HCT116 (cell line): ENCODE measurements at regions not wholly inside any gene's neighbourhood (a gene's known extent, or its start where the extent isn't known, plus 50 kb on each side); places are given as distances from the start of the nearest gene placed in this dataset.

Experiments used
- ATAC-seq: fragments of 200-7000 bp; cut with Tn5 transposase; 2 replicates; pipeline ENCODE4 v1.9.1; 2020; ENCODE audit warnings: mild to moderate bottlenecking, moderate library complexity
- BruUV-seq: library from RNA; stranded (reverse); fragments of 400-500 nt; replicated peaks from 2 replicates; lab custom pipeline; 2021; lab: Mats Ljungman, UMichigan
- CTCF ChIA-PET: fragments of 300-600 bp; sonication (Branson Sonifier 250); formaldehyde crosslinking; loops from one replicate; lab custom pipeline; 2021; ENCODE audit warnings: antibody characterized with exemption; lab: Charles Lee
- POLR2A ChIA-PET: fragments of 300-600, 350-600 bp; sonication (Branson Sonifier 250); formaldehyde crosslinking; loops from one replicate; lab custom pipeline; 2021; ENCODE audit warnings: antibody characterized with exemption; lab: Charles Lee
- RAD21 ChIA-PET, 2 experiments: fragments of 300-600 bp; sonication (Branson Sonifier 250); formaldehyde crosslinking; loops; one replicate each; lab custom pipeline; 2023; ENCODE audit warnings: low total read pairs in 2 of 2; ENCODE audit not compliant: uncharacterized antibody in 2 of 2, unreplicated experiment in 2 of 2, low non-redundant PET in 1 of 2; lab: Charles Lee
- DNase-seq: peaks from one replicate; pipeline ENCODE4 v3.0.0-alpha.2; 2010; ENCODE audit warnings: low read depth, low spot score
- H2AFZ ChIP-seq: fragments of 200-600 bp; shearing (Covaris generic), sonication (generic); 2 replicates; pipeline ENCODE4 v1.6.1; 2017; ENCODE audit warnings: low read depth, mixed run types, mixed read lengths, antibody characterized with exemption, low read length; ENCODE audit not compliant: poor library complexity, severe bottlenecking
- H3K27ac ChIP-seq: 2 replicates; pipeline ENCODE4 v1.5.1; 2012; ENCODE audit warnings: low read depth, low read length
- H3K27me3 ChIP-seq: fragments of 200-600 bp; sonication (generic); 2 replicates; pipeline ENCODE4 v1.6.1; 2016; ENCODE audit warnings: mixed run types, low read length, mixed read lengths; ENCODE audit not compliant: insufficient read depth
- H3K36me3 ChIP-seq, 2 experiments: fragments of 200-500 bp in 1 of 2; fragments of 200-600 bp in 1 of 2; sonication (Bioruptor generic) in 1 of 2; sonication (generic) in 1 of 2; 2 replicates each; pipeline versions ENCODE4 v1.5.1 to v1.6.1; 2014 to 2016; ENCODE audit warnings: low read length in 2 of 2, inconsistent platforms in 1 of 2, mixed read lengths in 1 of 2, mixed run types in 1 of 2; ENCODE audit not compliant: insufficient read depth in 2 of 2, control insufficient read depth in 1 of 2
- H3K4me1 ChIP-seq, 2 experiments: fragments of 200-600 bp in 1 of 2; sonication (generic) in 1 of 2; 2 replicates each; pipeline versions ENCODE4 v1.5.1 to v1.6.1; 2012 to 2017; ENCODE audit warnings: low read length in 2 of 2, inconsistent platforms in 1 of 2, mild to moderate bottlenecking in 1 of 2, mixed read lengths in 1 of 2, mixed run types in 1 of 2, moderate library complexity in 1 of 2; ENCODE audit not compliant: insufficient read depth in 2 of 2, control insufficient read depth in 1 of 2
- H3K4me2 ChIP-seq: fragments of 200-600 bp; sonication (generic); 2 replicates; pipeline ENCODE4 v1.6.1; 2017; ENCODE audit warnings: mixed run types, low read length, mixed read lengths
- H3K4me3 ChIP-seq, 2 experiments: fragments of 200-600 bp in 1 of 2; sonication (generic) in 1 of 2; replicated peaks in 1 of 2; 2 replicates each; pipeline ENCODE4 v1.5.1; 2011 to 2016; ENCODE audit warnings: low read length in 2 of 2, control low read depth in 1 of 2, low read depth in 1 of 2, mild to moderate bottlenecking in 1 of 2, mixed read lengths in 1 of 2, mixed run types in 1 of 2
- H3K79me2 ChIP-seq: fragments of 200-600 bp; sonication (generic); 2 replicates; pipeline ENCODE4 v1.6.1; 2017; ENCODE audit warnings: mild to moderate bottlenecking, mixed run types, low read length, moderate library complexity, mixed read lengths; ENCODE audit not compliant: insufficient read depth
- H3K9ac ChIP-seq: fragments of 200-600 bp; sonication (generic); 2 replicates; pipeline ENCODE4 v1.6.1; 2016; ENCODE audit warnings: low read length, mixed read lengths
- H3K9me2 ChIP-seq: fragments of 200-600 bp; sonication (generic), shearing (Covaris generic); 2 replicates; pipeline ENCODE4 v1.6.1; 2017; ENCODE audit warnings: mixed run types, mild to moderate bottlenecking, moderate library complexity; ENCODE audit not compliant: insufficient read depth
- H3K9me3 ChIP-seq, 2 experiments: fragments of 200-500 bp in 1 of 2; fragments of 200-600 bp in 1 of 2; sonication (Bioruptor generic) in 1 of 2; sonication (generic) in 1 of 2; 2 replicates each; pipeline ENCODE4 v1.6.1; 2014 to 2017; ENCODE audit warnings: low read length in 2 of 2, mixed read lengths in 2 of 2, inconsistent platforms in 1 of 2, low read depth in 1 of 2, mild to moderate bottlenecking in 1 of 2, mixed run types in 1 of 2, moderate library complexity in 1 of 2; ENCODE audit not compliant: control insufficient read depth in 1 of 2, insufficient read depth in 1 of 2
- H4K20me1 ChIP-seq: fragments of 200-600 bp; sonication (generic), shearing (Covaris generic); 2 replicates; pipeline ENCODE4 v1.6.1; 2017; ENCODE audit warnings: mixed run types, mild to moderate bottlenecking, moderate library complexity; ENCODE audit not compliant: insufficient read depth
- ELF1 ChIP-seq: IDR thresholded peaks from 2 replicates; pipeline ENCODE4 v1.6.1; 2012; ENCODE audit warnings: low read depth, borderline replicate concordance
- EZH2phosphoT487 ChIP-seq: fragments of 200-600 bp; IDR thresholded peaks from 2 replicates; pipeline ENCODE4 v1.6.1; 2018; ENCODE audit warnings: antibody characterized with exemption, borderline replicate concordance
- JUND ChIP-seq: IDR thresholded peaks from 2 replicates; pipeline ENCODE4 v1.6.1; 2012
- SP1 ChIP-seq: IDR thresholded peaks from 2 replicates; pipeline ENCODE4 v1.6.1; 2012; ENCODE audit warnings: low read depth
- SRF ChIP-seq: IDR thresholded peaks from 2 replicates; pipeline ENCODE4 v1.6.1; 2012; ENCODE audit warnings: low read depth
- TCF7L2 ChIP-seq: IDR thresholded peaks from 2 replicates; pipeline ENCODE4 v1.7.0; 2011; ENCODE audit warnings: borderline replicate concordance, inconsistent platforms; ENCODE audit not compliant: insufficient read depth, insufficient read length; ENCODE audit errors: extremely low read depth
- ZNF274 ChIP-seq: fragments of 200-500 bp; sonication (Bioruptor generic); IDR thresholded peaks from 2 replicates; pipeline ENCODE4 v1.6.1; 2014; ENCODE audit warnings: mild to moderate bottlenecking, low read depth, low read length, inconsistent platforms
- intact Hi-C: fragments of 100-400 bp; cut with micrococcal nuclease; formaldehyde crosslinking; loops from 2 replicates; pipeline ENCODE4 v1.10.0; 2022
- TF ChIP-seq, protein P1 (sequence below), 3 experiments: fragments of 200-600 bp in 1 of 3; sonication (generic) in 1 of 3; IDR thresholded peaks in 2 of 3; conservative IDR thresholded peaks in 1 of 3; 2 replicates each; pipeline ENCODE4 v1.5.1; 2012 to 2017; ENCODE audit warnings: low read depth in 2 of 3, low read length in 2 of 3, antibody characterized with exemption in 1 of 3, borderline replicate concordance in 1 of 3, control low read depth in 1 of 3, mild to moderate bottlenecking in 1 of 3, mixed read lengths in 1 of 3, mixed run types in 1 of 3, moderate library complexity in 1 of 3; ENCODE audit not compliant: insufficient read depth in 1 of 3
- TF ChIP-seq, protein P2 (sequence below): IDR thresholded peaks from 2 replicates; pipeline ENCODE4 v1.6.1; 2011; ENCODE audit warnings: mild to moderate bottlenecking, low read length, moderate library complexity; ENCODE audit not compliant: insufficient replicate concordance; ENCODE audit errors: extremely low read depth
- TF ChIP-seq, protein P3 (sequence below): IDR thresholded peaks from 2 replicates; pipeline ENCODE4 v1.6.1; 2012; ENCODE audit warnings: low read depth
- TF ChIP-seq, protein P4 (sequence below): IDR thresholded peaks from 2 replicates; pipeline ENCODE4 v1.6.1; 2012

DNA sequence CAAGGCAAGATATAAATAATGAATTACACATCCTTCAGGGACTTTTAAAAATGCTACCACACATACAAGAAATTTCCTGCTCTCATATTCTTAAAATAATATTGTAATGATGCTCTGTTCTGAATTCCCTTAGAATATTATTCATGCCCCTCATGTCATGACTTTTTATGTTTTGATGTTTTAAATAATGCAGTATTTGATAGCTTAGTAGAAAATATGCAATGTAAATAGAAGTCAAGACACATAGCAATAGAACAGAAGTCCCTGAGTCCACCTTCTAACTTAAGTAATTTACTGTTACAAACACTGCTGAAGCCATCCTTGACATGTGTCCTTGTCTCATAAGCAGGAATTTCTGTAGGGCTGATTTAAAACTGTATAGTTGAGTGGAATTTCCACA, 1071.2 kb upstream of the LCORL start (continued):
- TF ChIP-seq, protein P1, sequence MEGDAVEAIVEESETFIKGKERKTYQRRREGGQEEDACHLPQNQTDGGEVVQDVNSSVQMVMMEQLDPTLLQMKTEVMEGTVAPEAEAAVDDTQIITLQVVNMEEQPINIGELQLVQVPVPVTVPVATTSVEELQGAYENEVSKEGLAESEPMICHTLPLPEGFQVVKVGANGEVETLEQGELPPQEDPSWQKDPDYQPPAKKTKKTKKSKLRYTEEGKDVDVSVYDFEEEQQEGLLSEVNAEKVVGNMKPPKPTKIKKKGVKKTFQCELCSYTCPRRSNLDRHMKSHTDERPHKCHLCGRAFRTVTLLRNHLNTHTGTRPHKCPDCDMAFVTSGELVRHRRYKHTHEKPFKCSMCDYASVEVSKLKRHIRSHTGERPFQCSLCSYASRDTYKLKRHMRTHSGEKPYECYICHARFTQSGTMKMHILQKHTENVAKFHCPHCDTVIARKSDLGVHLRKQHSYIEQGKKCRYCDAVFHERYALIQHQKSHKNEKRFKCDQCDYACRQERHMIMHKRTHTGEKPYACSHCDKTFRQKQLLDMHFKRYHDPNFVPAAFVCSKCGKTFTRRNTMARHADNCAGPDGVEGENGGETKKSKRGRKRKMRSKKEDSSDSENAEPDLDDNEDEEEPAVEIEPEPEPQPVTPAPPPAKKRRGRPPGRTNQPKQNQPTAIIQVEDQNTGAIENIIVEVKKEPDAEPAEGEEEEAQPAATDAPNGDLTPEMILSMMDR (IDR thresholded peaks at IDR 0.05 in 2 of 3, conservative IDR thresholded peaks at IDR 0.05 in 1 of 3; ENCODE audit: borderline replicate concordance in 1 of 3, insufficient read depth in 1 of 3, low read depth in 2 of 3, low read length in 2 of 3), result no peak
- TF ChIP-seq ELF1, result no peak
- no peak for TF ChIP-seq SRF
- no peak for TF ChIP-seq TCF7L2

DNA sequence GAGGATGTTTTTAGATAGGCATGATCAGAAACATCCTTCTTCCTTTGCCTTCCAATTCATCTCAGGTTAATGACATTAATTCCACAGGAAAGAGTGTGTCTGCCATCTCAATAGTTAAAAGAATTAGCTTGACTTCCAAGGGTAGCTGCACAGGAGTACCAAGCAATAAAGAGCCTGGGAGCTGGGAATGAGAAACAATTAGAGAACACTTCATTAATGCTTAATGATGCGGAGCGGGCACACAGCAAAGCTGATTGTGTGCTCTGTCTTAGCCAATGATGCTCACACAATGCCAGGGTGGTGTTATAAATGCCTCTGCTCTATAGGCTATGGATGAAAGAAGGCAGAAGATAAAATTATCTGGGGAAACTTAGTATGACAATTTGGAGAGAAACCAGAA, 1052.5 kb upstream of the LCORL start:
- no peaks in the 10 kb centered on the region for H3K36me3 ChIP-seq
- H3K27me3 ChIP-seq, result no peaks in the 10 kb centered on the region
- no peaks in the 10 kb centered on the region for H3K4me1 ChIP-seq
- POLR2A ChIA-PET, result no interaction called here
- H3K4me3 ChIP-seq, result no peak overlapping the region
- no TSS peak for BruUV-seq
- H2AFZ ChIP-seq, result no peak overlapping the region
- TF ChIP-seq ZNF274 (no peak), SP1 (no peak), SRF (no peak), EZH2phosphoT487 (no peak), ELF1 (no peak), JUND (no peak)
- TF ChIP-seq, protein P2, sequence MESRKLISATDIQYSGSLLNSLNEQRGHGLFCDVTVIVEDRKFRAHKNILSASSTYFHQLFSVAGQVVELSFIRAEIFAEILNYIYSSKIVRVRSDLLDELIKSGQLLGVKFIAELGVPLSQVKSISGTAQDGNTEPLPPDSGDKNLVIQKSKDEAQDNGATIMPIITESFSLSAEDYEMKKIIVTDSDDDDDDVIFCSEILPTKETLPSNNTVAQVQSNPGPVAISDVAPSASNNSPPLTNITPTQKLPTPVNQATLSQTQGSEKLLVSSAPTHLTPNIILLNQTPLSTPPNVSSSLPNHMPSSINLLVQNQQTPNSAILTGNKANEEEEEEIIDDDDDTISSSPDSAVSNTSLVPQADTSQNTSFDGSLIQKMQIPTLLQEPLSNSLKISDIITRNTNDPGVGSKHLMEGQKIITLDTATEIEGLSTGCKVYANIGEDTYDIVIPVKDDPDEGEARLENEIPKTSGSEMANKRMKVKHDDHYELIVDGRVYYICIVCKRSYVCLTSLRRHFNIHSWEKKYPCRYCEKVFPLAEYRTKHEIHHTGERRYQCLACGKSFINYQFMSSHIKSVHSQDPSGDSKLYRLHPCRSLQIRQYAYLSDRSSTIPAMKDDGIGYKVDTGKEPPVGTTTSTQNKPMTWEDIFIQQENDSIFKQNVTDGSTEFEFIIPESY, result no peak
- TF ChIP-seq, protein P3, sequence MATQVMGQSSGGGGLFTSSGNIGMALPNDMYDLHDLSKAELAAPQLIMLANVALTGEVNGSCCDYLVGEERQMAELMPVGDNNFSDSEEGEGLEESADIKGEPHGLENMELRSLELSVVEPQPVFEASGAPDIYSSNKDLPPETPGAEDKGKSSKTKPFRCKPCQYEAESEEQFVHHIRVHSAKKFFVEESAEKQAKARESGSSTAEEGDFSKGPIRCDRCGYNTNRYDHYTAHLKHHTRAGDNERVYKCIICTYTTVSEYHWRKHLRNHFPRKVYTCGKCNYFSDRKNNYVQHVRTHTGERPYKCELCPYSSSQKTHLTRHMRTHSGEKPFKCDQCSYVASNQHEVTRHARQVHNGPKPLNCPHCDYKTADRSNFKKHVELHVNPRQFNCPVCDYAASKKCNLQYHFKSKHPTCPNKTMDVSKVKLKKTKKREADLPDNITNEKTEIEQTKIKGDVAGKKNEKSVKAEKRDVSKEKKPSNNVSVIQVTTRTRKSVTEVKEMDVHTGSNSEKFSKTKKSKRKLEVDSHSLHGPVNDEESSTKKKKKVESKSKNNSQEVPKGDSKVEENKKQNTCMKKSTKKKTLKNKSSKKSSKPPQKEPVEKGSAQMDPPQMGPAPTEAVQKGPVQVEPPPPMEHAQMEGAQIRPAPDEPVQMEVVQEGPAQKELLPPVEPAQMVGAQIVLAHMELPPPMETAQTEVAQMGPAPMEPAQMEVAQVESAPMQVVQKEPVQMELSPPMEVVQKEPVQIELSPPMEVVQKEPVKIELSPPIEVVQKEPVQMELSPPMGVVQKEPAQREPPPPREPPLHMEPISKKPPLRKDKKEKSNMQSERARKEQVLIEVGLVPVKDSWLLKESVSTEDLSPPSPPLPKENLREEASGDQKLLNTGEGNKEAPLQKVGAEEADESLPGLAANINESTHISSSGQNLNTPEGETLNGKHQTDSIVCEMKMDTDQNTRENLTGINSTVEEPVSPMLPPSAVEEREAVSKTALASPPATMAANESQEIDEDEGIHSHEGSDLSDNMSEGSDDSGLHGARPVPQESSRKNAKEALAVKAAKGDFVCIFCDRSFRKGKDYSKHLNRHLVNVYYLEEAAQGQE, result no peak
- TF ChIP-seq, protein P4, sequence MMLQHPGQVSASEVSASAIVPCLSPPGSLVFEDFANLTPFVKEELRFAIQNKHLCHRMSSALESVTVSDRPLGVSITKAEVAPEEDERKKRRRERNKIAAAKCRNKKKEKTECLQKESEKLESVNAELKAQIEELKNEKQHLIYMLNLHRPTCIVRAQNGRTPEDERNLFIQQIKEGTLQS, result no peak
- CTCF ChIA-PET, result no interaction called here
- H3K4me2 ChIP-seq, result no peak overlapping the region
- no peaks in the 10 kb centered on the region for H3K9me3 ChIP-seq
- no peak overlapping the region for H3K9ac ChIP-seq
- no peak overlapping the region for H3K27ac ChIP-seq
- ATAC-seq (no peak), DNase-seq (no peak)
- intact Hi-C loops, result no loop called here
- H4K20me1 ChIP-seq, result no peaks in the 10 kb centered on the region
- no peaks in the 10 kb centered on the region for H3K79me2 ChIP-seq
- no peaks in the 10 kb centered on the region for H3K9me2 ChIP-seq
- RAD21 ChIA-PET, result no interaction called here
